GM08714 (cell line): ENCODE measurements at regions not wholly inside any gene's neighbourhood (a gene's known extent, or its start where the extent isn't known, plus 50 kb on each side); places are given as distances from the start of the nearest gene placed in this dataset.
"Not testable (repeated sequence)": the region's sequence is repeated elsewhere in the genome, so short reads cannot be mapped to it uniquely, and the experiment has no call there.

Experiments
- H3K4me3 ChIP-seq: fragments of 200-500 bp; sonication (Bioruptor generic); 2 replicates; pipeline ENCODE4 v1.5.1; 2014; ENCODE audit warnings: mild to moderate bottlenecking, low read length, inconsistent platforms
- ZNF274 ChIP-seq: IDR thresholded peaks from 2 replicates; pipeline ENCODE4 v1.6.1; 2012; ENCODE audit warnings: mild to moderate bottlenecking, low read depth, low read length

DNA sequence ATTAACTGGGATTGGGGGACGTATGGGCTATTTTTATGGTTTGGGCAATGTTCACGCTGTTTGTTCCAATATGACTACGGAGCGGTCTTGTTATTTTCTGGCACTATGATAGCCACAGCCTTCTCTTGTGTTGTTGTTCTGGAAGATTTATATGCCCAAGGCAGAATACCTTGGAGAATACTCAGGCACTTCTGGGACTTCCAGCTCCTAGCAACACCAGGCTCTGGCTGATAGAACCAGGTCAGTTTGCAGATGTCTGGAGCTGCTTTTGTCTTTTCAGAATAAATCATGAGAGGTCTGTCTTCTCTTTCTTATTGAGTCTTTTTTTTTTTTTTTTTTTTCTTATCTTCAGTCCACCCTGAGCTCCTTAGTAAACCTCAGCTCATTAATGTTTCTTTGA, 262.5 kb downstream of the MED10 start:
- H3K4me3 ChIP-seq, result no peak overlapping the region
- no peak for TF ChIP-seq ZNF274

DNA sequence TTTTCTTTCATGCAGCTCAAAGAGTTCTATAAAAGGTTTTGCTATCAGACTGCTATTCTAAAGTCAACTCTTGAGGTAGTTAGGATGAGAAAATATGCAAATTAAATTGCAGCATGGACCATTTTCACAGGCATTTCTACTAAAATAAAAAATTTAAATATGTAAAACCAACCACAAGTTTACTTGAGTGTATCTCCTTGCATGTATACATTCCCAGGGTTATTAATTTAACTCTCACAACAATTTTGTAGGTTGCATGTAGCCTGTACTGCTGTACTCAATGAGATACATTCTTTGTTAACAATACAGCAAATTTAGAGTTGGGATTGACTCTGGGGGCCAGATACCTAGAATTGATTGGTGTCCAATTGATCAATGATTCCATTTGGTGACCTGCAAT, 265.8 kb downstream of the MED10 start:
- TF ChIP-seq ZNF274, result no peak
- H3K4me3 ChIP-seq, result no peak overlapping the region

DNA sequence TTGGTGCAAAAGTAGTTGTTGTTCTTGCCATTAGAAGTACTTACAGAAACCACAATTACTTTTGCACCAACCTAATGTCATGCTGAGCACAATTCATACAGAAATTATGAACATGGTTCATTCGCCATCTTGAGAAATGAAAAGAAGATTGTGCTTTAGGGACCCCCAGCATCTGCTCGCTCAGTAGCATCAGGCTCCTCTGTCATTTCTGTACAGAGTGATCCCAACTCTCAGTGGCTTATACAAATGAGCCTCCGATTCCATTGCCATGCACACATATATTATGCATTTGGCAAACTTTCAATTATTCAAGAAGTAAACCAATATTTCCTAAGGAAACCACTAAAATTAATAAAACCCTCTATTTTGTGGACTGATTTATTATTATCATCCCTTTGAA, 266.2 kb downstream of the MED10 start:
- TF ChIP-seq ZNF274, result no peak
- no peak overlapping the region for H3K4me3 ChIP-seq

DNA sequence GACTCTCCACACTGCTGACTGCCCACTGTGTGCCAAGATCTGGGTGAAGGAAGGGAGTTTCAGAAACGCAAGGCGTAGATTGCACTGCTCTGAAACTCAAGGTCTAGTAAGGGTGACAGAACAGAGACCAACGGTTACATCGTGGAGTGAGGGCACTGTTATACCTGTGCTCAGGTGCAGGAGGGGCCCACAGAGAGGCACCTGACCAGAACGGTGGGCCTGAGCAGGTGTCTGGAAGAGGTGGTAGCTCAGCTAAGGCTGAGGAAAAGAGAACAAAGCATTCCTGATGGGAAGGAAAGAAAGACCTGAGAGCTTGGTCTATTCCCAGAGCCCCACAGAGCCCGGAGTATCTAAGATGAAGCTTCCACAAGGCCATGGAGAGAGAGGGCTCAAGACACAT, 267.2 kb downstream of the MED10 start:
- no peak for TF ChIP-seq ZNF274

DNA sequence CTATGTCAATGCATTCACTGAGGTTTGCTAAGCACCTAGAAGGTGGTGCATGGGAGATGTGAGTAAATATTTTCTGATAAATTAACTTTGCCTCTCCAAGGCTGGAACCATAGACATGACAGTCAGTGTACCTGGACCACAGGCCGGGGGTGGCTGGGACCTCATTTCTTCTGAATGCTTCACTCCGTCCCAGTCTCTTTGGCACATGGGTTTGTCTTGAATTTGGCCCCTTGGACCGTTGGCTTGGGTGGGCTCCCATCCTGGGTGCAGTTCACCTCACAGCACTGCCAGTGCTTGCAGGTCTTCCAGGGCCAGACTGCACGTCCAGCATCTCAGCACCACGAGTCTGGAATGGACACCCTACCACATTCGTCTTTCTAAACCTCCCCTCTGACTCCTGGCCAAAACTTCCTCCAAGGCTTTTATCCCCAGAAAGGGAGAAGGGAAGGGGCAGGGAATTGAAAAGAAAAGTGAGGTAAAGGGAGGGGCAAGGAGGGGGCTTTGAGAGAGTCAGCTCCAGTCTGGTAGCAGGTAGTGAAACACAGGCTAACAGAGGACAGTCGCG, 267.8 kb downstream of the MED10 start:
- TF ChIP-seq ZNF274, result no peak

More for the DNA sequence above, 267.2 kb downstream of the MED10 start:
- H3K4me3 ChIP-seq, result no peak overlapping the region

DNA sequence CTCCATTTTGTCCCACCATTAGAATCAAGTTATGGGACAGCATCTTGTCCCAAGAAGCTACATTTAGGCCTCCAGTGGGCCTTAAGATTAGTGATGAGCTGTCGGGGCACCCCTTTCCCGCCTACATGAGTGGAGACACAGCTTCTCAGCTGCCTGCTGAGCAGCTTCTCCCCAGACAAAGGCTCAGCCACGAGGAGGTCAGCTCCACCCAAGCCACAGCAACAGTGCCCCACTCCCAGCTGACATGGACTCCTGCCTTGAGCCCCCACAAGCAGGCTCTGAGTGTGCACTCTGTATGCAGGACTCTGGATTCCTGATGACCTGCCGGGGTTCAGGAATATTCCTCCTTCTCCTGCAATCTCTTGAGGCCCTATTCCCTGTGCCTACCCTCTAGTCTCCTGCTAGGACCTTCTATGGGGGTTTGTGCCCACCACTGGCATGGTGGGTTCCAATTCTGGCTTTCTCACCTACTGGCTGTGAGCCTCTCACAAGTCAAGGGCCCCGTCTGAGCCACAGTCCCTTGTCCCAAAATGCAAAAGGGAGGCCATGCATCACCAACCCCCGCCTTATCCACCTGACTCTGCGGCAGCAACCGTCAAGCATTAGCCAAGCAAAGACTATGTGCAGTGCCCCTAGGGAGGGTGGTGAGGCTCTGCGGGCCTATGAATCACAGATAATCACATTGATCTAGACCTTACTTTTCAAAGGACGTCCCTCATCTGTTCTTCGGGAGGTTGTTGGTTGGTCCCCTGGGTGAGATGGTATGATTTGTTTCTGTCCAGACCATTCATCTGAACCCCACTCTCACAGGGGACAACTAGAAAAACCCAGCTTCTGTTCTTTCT, 269.1 kb downstream of the MED10 start:
- H3K4me3 ChIP-seq, result no peak overlapping the region
- no peak for TF ChIP-seq ZNF274

More for the DNA sequence above, 267.8 kb downstream of the MED10 start:
- no peak overlapping the region for H3K4me3 ChIP-seq

DNA sequence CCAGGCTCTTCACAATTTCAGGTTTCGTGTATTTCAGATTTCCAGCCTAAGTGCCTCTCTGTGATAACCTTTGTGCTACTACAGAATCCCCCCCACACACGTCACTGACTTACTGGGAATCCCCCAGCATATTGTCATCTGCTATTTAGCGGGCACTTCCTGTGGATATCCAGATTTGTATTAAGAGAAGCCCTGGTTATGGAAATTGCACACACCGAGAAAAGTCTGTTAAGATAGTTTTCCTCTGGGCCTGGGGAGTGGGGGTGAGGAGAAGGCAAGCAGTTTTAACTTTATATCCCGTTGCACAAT, 269.9 kb downstream of the MED10 start:
- H3K4me3 ChIP-seq, result no peak overlapping the region
- TF ChIP-seq ZNF274, result no peak

DNA sequence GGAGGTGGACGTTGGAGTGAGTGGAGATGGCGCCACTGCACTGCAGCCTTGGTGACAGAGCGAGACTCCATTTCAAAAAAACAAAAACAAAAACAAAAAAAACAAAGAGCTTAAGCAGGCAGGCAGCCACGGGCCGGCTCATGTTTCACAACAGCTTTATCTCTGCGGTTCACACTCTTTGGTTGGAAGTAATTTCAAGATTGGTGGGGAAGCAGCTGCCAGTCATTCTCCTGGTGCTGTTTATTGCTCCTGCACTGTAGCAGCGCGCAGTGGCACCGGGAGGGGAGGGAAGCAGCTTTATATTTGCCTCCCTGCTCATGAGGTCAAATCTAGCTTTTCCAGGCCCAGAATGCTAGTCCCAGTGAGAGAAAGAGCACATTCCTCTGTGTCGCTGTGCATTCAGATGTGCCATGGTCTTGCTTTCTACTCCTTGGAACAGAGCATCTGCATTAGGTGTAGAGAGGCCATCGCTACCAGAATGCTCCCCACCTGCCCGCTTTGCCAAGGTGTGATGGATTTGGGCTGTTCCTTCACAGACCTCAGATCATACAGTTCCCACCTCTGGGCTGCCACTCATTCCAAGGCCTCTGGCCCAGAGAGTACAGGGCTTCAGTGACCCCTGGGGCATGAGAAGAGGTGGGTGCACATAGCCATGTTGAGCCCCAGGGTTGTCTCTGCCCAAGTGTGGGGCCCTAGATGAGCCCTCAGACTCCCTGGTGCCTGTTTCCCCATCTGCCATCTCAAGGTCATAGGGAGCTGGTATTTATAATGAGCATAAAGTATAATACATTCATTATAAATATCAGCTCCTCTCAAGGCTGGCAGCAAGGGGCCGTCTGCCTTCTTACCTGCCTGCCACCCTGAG, 270.4 kb downstream of the MED10 start:
- no peak for TF ChIP-seq ZNF274
- H3K4me3 ChIP-seq, result no peak overlapping the region

DNA sequence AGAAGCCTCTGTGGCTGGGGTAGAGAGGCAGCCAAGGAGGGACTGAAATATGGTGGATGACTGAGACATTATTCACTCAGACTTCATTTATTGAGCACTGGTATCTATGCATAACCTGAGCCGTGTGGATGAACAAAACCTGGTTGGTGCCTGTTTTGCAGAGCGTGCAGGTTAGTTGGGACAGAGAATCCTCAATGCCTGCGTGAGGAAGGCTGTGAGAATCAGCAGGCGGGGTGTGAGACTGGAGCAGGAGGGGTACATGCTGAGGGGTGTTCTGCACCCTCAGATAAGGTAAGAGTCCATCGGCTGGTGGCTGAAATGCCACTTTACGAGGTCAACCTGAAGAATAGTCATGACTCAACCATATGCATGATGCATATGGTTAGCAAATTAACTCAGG, 271.6 kb downstream of the MED10 start:
- no peak for TF ChIP-seq ZNF274
- no peak overlapping the region for H3K4me3 ChIP-seq

DNA sequence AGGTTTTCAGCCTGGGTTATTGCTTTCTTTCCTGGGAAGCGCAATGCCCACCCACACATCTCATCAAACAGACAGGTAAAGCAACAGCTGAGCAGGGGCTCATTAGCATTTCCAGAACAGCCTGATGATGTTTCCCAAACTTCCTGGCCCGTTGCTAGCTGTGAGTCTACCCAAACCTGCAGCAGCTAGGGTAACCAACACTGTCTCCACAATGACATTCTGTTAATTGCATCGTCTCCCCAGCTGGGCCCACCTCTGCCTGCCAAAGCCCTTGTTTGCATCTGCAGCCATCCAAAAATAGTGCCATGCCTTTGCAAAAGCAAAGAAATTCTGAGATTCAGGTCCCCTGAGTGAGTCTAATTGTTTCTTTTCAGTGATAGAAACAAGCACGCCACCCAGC, 273.0 kb downstream of the MED10 start:
- H3K4me3 ChIP-seq, result no peak overlapping the region
- no peak for TF ChIP-seq ZNF274

DNA sequence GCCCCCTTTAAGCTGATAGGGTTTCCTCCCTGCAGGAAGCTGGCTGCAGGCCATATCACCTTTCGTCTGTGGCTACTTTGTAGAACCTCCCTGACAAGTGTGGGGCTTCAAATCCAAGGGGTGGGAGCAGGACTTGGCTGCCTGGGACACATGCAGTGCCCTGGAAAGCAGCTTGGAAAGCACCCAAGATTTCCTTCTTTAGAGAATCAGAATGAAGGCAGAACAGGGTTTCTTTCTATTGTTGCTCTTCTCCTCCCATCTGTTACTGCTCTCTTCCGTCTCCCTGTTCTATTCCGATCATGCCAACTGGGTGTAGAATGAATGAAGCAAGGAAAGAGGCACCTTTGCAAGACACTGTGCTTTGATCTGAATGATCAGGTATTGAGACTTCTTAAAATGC, 282.2 kb downstream of the MED10 start:
- no peak for TF ChIP-seq ZNF274
- no peak overlapping the region for H3K4me3 ChIP-seq

DNA sequence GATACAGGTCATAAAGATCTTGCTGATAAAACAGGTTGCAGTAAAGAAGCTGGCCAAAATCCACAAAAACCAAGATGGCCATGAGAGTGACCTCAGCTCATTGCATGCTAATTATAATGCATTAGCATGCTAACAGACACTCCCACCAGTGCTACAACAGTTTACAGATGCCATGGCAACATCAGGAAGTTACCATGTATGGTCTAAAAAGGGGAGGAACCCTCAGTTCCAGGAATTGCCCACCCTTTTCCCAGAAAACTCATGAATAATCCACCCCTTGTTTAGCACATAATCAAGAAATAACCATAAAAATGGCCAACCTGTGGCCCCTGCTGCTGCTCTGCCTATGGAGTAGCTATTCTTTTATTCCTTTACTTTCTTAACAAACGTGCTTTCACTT, 284.2 kb downstream of the MED10 start:
- H3K4me3 ChIP-seq, result not testable (repeated sequence)

DNA sequence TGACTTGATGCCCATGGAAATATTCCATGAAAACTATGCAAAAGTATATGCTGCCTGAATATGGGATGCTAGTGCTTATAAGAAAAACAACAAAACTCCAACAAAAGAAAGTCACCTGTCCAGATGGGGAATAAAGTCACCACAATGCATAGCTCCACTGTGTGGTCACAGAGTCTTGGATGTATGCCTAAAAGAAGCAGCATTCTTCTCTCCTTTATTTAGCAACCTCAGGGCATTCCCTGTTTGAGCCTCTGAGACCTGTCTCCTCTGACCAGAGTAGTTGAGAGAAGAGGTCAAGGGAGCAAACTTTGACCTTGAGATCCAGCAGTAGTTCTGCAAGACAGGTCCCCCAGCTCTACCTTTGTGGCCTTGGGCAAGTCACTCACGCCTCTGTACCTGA, 287.5 kb downstream of the MED10 start:
- TF ChIP-seq ZNF274, result no peak
- no peak overlapping the region for H3K4me3 ChIP-seq

DNA sequence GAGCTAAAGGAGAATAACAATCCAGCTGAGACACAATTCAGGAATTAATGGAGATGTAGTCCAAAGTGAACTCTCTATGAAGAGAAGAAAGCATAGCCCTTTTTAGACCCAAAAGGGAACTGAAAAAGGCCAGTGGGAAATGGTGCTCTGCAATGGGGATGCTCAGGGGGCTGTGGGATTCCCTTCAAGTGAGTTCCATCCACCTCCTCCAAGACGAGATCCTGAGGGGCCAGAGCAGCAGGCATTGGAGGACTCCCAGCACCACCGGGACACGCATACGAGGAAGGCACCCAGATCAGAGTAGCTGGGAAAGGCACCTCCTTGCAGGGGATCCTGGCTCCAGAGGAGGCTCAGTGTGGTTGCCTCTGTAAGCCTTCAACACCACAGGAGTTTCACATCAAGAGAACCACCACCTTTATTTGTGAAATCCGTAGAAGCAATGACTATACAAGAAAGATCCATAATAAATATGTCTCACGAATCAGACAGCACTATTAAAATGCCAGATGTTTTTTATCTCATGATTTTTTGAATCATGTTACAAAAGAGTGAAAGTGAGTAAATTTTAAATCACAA, 288.2 kb downstream of the MED10 start:
- TF ChIP-seq ZNF274, result no peak

DNA sequence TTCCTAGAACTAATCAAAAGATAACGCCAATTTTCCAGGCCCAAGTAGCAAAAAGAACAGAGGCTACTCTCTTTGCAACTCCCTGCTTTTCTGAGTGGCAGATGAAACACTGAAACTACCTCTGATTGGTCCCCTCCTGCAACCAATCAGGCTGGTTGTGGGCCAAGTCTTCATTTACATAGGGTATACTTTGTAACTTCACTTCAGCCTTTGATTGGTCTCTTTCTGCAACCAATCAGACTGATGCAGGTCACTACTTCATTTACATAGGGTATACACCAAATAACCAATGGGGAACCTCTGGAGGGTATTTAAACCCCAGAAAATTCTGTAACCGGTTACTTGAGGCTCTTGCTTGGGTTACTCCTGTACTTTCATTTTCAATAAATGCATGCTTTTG, 289.6 kb downstream of the MED10 start:
- H3K4me3 ChIP-seq, result no peak overlapping the region
- TF ChIP-seq ZNF274, result no peak

More for the DNA sequence above, 288.2 kb downstream of the MED10 start:
- no peak overlapping the region for H3K4me3 ChIP-seq
